Adrenal gland (tissue), 9 donors: ENCODE measurements at regions not wholly inside any gene's neighbourhood (a gene's known extent, or its start where the extent isn't known, plus 50 kb on each side); places are given as distances from the start of the nearest gene placed in this dataset.

Experiments used
- DNase-seq, 7 donors: peaks; one replicate each; pipeline ENCODE4 v3.0.0-alpha.2; 2019 to 2020
- H3K27ac ChIP-seq, 5 donors: fragments of 200-600 bp; sonication (generic) in 4 of 5; 1 replicate in 3 of 5; 2 replicates in 2 of 5; pipeline versions ENCODE4 v1.5.1 to v1.8.0; 2016 to 2020; ENCODE audit warnings: mild to moderate bottlenecking in 1 of 5
- H3K27me3 ChIP-seq: fragments of 200-600 bp; 2 replicates; pipeline ENCODE4 v1.8.0; 2021
- H3K36me3 ChIP-seq, 2 donors: fragments of 200-600 bp; replicated peaks in 1 of 2; 1 replicate in 1 of 2; 2 replicates in 1 of 2; pipeline versions ENCODE4 v1.5.1 to v1.8.0; 2018 to 2022
- H3K4me1 ChIP-seq, 2 donors: fragments of 200-600 bp; replicated peaks in 1 of 2; 1 replicate in 1 of 2; 2 replicates in 1 of 2; pipeline versions ENCODE4 v1.5.1 to v1.8.0; 2018 to 2021
- H3K4me3 ChIP-seq, 4 donors: fragments of 200-600 bp; sonication (generic) in 3 of 4; one replicate each; pipeline ENCODE4 v1.5.1; 2016 to 2018
- H3K9me3 ChIP-seq, 3 donors: fragments of 200-600 bp; sonication (generic) in 1 of 3; replicated peaks in 1 of 3; 1 replicate in 2 of 3; 2 replicates in 1 of 3; pipeline versions ENCODE4 v1.5.1 to v1.8.0; 2016 to 2021
- CTCF ChIP-seq, 6 experiments: fragments of 450-650 bp in 4 of 6; fragments of 200-600 bp in 2 of 6; sonication (generic) in 1 of 6; IDR thresholded peaks; 1 replicate in 5 of 6; 2 replicates in 1 of 6; pipeline versions ENCODE4 v1.5.1 to v1.8.0; 2016 to 2021; ENCODE audit warnings: antibody characterized with exemption in 6 of 6, mild to moderate bottlenecking in 2 of 6, moderate library complexity in 1 of 6
- POLR2A ChIP-seq, 2 donors: fragments of 450-650 bp; IDR thresholded peaks; one replicate each; pipeline ENCODE4 v1.6.1; 2017; ENCODE audit warnings: antibody characterized with exemption in 2 of 2, mild to moderate bottlenecking in 2 of 2, moderate library complexity in 1 of 2
- WGBS, 4 donors: extraction: QIAGEN DNeasy Blood & Tissue Kit in 2 of 4; methylation state at CpG; one replicate each; pipeline versions ENCODE4 v1.1.5 to v1.1.7; 2013 to 2017; 5-methylcytosine and 5-hydroxymethylcytosine counted together
- intact Hi-C, 2 donors: fragments of 100-400 bp; cut with DNase I; formaldehyde crosslinking; loops; one replicate each; pipeline versions ENCODE4 v1.14.1 to v1.15.0; 2022 to 2023
- donor health status: healthy with polysubstance abuse.
- donor health status: Bipolar disorder and iron deficiency.
- donor health status: DM: yes; HTN: yes; CAD: no.
- donor health status: DM: no; HTN: no; CAD: no.
- donor health status: DM: no; HTN: no; CAD: no.

- no peak for DNase-seq
- Histone ChIP-seq H3K9me3 (no peaks in the 10 kb centered on the region), H3K36me3 (no peaks in the 10 kb centered on the region), H3K4me1 (no peaks in the 10 kb centered on the region), H3K4me3 (no peak overlapping the region), H3K27ac (no peak overlapping the region), H3K27me3 (no peaks in the 10 kb centered on the region)
- intact Hi-C loops: no loop called here
- 30 to 52% (median 44%) methylated on average over 1 of the region's 1 CpG for WGBS, 4 donors
- TF ChIP-seq CTCF (IDR thresholded peaks at IDR 0.05) (no peak), POLR2A (IDR thresholded peaks at IDR 0.05) (no peak)
These were observed 196.4 kb downstream of the CAVIN4 start for GRCh38 chr9:100774326-100774725.

- WGBS, 4 donors: 20 to 43% (median 25%) methylated on average over 1 of the region's 1 CpG
- DNase-seq: no peak
- Histone ChIP-seq H3K27ac (no peak overlapping the region), H3K4me1 (no peaks in the 10 kb centered on the region), H3K4me3 (no peak overlapping the region), H3K27me3 (no peaks in the 10 kb centered on the region), H3K36me3 (no peaks in the 10 kb centered on the region), H3K9me3 (no peaks in the 10 kb centered on the region)
- intact Hi-C loops: no loop called here
- no peak for TF ChIP-seq POLR2A (IDR thresholded peaks at IDR 0.05)
- TF ChIP-seq CTCF (IDR thresholded peaks at IDR 0.05): no peak
These were observed 197.1 kb downstream of the CAVIN4 start for GRCh38 chr9:100774962-100775361.

GRCh38 chr9:100775912-100776311 lies 198.0 kb downstream of the CAVIN4 start:
- H3K27ac ChIP-seq: no peak overlapping the region
- no peaks in the 10 kb centered on the region for H3K36me3 ChIP-seq
- H3K27me3 ChIP-seq: no peaks in the 10 kb centered on the region
- no peaks in the 10 kb centered on the region for H3K9me3 ChIP-seq
- 58 to 75% (median 64%) methylated on average over 1 of the region's 1 CpG for WGBS, 4 donors
- intact Hi-C loops: no loop called here
- no peaks in the 10 kb centered on the region for H3K4me1 ChIP-seq
- no peak for DNase-seq
- TF ChIP-seq CTCF (IDR thresholded peaks at IDR 0.05): no peak
- TF ChIP-seq POLR2A (IDR thresholded peaks at IDR 0.05): no peak
- H3K4me3 ChIP-seq: no peak overlapping the region

GRCh38 chr9:100784755-100785154 lies 206.9 kb downstream of the CAVIN4 start:
- WGBS, 4 donors: 67 to 80% (median 75%) methylated on average over 1 of the region's 1 CpG
- H3K36me3 ChIP-seq: no peaks in the 10 kb centered on the region
- DNase-seq: no peak
- no peaks in the 10 kb centered on the region for H3K27me3 ChIP-seq
- H3K4me3 ChIP-seq: no peak overlapping the region
- intact Hi-C loops: no loop called here
- H3K27ac ChIP-seq: no peak overlapping the region
- no peak for TF ChIP-seq POLR2A (IDR thresholded peaks at IDR 0.05)
- no peak for TF ChIP-seq CTCF (IDR thresholded peaks at IDR 0.05)
- no peaks in the 10 kb centered on the region for H3K9me3 ChIP-seq
- H3K4me1 ChIP-seq: no peaks in the 10 kb centered on the region
